HUES64 (cell line): ENCODE measurements at regions not wholly inside any gene's neighbourhood (a gene's known extent, or its start where the extent isn't known, plus 50 kb on each side); places are given as distances from the start of the nearest gene placed in this dataset.

Experiments used
- H3K27ac ChIP-seq: 2 replicates; pipeline ENCODE4 v1.7.0; 2013; ENCODE audit warnings: low read depth, low read length, inconsistent platforms
- H3K27me3 ChIP-seq: 2 replicates; pipeline ENCODE4 v1.6.1; 2013; ENCODE audit warnings: mild to moderate bottlenecking, low read length; ENCODE audit not compliant: insufficient read depth
- H3K36me3 ChIP-seq: 2 replicates; pipeline ENCODE4 v1.6.1; 2013; ENCODE audit warnings: mild to moderate bottlenecking, low read length; ENCODE audit not compliant: insufficient read depth
- H3K4me1 ChIP-seq: 2 replicates; pipeline ENCODE4 v1.6.1; 2013; ENCODE audit warnings: mild to moderate bottlenecking, low read length, moderate library complexity; ENCODE audit not compliant: insufficient read depth
- H3K4me3 ChIP-seq: 2 replicates; pipeline ENCODE4 v1.5.1; 2013; ENCODE audit warnings: mild to moderate bottlenecking, low read length, moderate library complexity
- H3K9ac ChIP-seq: 2 replicates; pipeline ENCODE4 v1.6.1; 2013; ENCODE audit warnings: mild to moderate bottlenecking, low read depth, low read length
- H3K9me3 ChIP-seq: 2 replicates; pipeline ENCODE4 v1.6.1; 2013; ENCODE audit warnings: low read depth, low read length; ENCODE audit not compliant: insufficient read depth
- WGBS: fragments of 150-250, 120-280 bp; methylation state at CpG from one replicate; pipeline ENCODE4 v1.1.7; 2013; ENCODE audit warnings: missing lambda C conversion rate; 5-methylcytosine and 5-hydroxymethylcytosine counted together

GRCh38 chr7:131879424-131879823 is 323.0 kb upstream of the PODXL start:
- Histone ChIP-seq H3K9ac (no peak overlapping the region), H3K27ac (no peak overlapping the region), H3K36me3 (no peaks in the 10 kb centered on the region), H3K4me1 (0 out of 2 replicates have a peak, but pooled peaks cover 4% of the 10 kb centered on the region), H3K4me3 (no peak overlapping the region), H3K27me3 (no peaks in the 10 kb centered on the region; the same call in 1 of the 2 replicates), H3K9me3 (no peaks in the 10 kb centered on the region)
- 91% methylated on average over 4 of the region's 4 CpGs for WGBS

- WGBS = 79% methylated on average over 2 of the region's 2 CpGs
- Histone ChIP-seq H3K9ac (no peak overlapping the region), H3K27me3 (no peaks in the 10 kb centered on the region; the same call in 1 of the 2 replicates), H3K27ac (no peak overlapping the region), H3K9me3 (no peaks in the 10 kb centered on the region), H3K4me3 (no peak overlapping the region), H3K36me3 (no peaks in the 10 kb centered on the region), H3K4me1 (0 out of 2 replicates have a peak, but pooled peaks cover 4% of the 10 kb centered on the region)
These were observed 322.3 kb upstream of the PODXL start for GRCh38 chr7:131878777-131879176.

DNA sequence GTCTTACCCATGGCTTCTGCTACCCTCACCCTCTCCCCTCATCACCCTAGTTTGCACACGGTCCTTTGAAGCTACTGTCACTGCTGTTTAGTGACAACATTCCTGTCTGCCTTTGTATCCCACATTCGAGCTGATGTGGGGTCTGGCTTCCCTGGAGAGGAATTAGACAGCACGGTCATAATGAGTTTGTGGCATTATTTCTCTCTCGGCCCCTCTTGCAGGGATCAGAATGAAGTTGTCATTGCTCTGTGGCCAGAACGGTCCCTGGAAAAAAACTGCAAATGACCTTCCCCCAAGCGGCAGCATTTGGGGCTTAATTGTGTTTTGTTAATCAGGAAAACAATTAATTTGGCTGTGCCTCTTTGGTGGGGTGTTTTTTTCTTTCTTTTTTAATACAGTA is 317.2 kb upstream of the PODXL start:
- Histone ChIP-seq H3K27ac (no peak overlapping the region), H3K27me3 (no peaks in the 10 kb centered on the region), H3K4me1 (no peaks in the 10 kb centered on the region), H3K9ac (no peak overlapping the region), H3K9me3 (no peaks in the 10 kb centered on the region), H3K36me3 (no peaks in the 10 kb centered on the region), H3K4me3 (no peak overlapping the region)
- WGBS = 81% methylated on average over 6 of the region's 6 CpGs

DNA sequence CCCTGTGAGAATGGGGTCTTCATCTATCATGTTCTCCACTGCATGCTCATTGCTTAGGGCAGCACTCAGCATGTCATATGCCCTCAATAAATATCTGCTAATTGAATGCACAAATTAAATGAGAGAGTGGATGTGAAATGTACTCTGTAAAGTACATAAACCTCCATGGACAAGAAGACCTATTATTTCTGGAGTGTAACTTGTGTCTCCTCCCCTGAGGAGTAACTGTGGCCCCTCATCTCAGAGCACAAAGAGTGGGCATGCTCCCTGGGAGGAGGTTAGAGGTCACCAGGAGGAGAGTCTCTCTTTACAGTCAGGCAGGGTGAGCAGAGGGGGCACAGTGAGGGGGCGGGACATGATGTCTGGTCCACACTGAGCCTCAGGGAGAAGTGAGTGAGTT is 313.6 kb upstream of the PODXL start:
- Histone ChIP-seq H3K36me3 (no peaks in the 10 kb centered on the region), H3K27me3 (no peaks in the 10 kb centered on the region), H3K4me3 (no peak overlapping the region), H3K4me1 (no peaks in the 10 kb centered on the region), H3K9me3 (no peaks in the 10 kb centered on the region), H3K27ac (no peak overlapping the region), H3K9ac (no peak overlapping the region)
- WGBS = 88% methylated on average over 1 of the region's 1 CpG

DNA sequence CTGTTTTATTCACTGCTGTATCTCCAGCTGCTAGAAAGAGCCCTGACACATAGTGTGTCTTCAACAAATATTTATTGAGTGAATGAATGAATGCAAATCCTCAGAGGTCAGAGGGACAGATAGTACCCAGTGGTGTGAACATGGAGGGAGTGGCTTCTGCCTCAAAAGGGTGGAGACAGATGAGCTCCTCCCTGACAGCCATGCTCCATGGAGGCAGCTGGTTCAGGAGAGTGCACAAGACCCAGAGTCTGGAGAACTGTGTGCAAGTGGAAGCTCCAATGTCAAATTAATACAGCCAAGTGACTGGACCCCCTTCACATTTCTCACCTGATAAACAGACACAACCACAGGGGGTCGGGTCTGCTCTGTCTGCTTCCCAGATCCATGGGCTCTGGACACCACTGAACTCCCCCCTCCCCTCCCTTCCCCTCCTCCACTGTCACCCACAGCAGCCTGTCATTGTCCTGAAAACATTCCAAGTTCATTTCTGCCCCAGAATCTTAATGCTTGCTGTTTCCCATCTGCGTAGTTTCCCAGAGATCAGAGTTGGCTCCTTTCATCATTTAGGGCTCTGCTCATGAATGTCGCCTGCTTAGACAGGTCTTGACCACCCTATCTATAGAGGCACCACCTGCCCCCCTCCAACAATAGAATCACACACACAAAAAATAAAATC is 312.9 kb upstream of the PODXL start:
- WGBS = 79% methylated on average over 3 of the region's 3 CpGs
- no peak overlapping the region for H3K4me3 ChIP-seq
- no peak overlapping the region for H3K9ac ChIP-seq
- no peaks in the 10 kb centered on the region for H3K9me3 ChIP-seq
- H3K4me1 ChIP-seq = no peaks in the 10 kb centered on the region
- no peaks in the 10 kb centered on the region for H3K27me3 ChIP-seq
- H3K36me3 ChIP-seq = no peaks in the 10 kb centered on the region
- H3K27ac ChIP-seq = no peak overlapping the region

GRCh38 chr7:131867461-131867860 is 311.0 kb upstream of the PODXL start:
- Histone ChIP-seq H3K4me1 (no peaks in the 10 kb centered on the region), H3K9ac (no peak overlapping the region), H3K9me3 (no peaks in the 10 kb centered on the region), H3K27ac (no peak overlapping the region), H3K36me3 (no peaks in the 10 kb centered on the region), H3K4me3 (no peak overlapping the region), H3K27me3 (no peaks in the 10 kb centered on the region)
- WGBS = 86% methylated on average over 4 of the region's 4 CpGs

- Histone ChIP-seq H3K4me1 (no peaks in the 10 kb centered on the region), H3K27ac (no peak overlapping the region), H3K9me3 (no peaks in the 10 kb centered on the region), H3K27me3 (no peaks in the 10 kb centered on the region), H3K9ac (no peak overlapping the region), H3K36me3 (no peaks in the 10 kb centered on the region), H3K4me3 (no peak overlapping the region)
- 96% methylated on average over 2 of the region's 2 CpGs for WGBS
These were observed 309.5 kb upstream of the PODXL start for GRCh38 chr7:131865911-131866310.

GRCh38 chr7:131861620-131862346 is 305.4 kb upstream of the PODXL start:
- WGBS = 86% methylated on average over 4 of the region's 4 CpGs
- H3K4me1 ChIP-seq = no peaks in the 10 kb centered on the region
- no peak overlapping the region for H3K9ac ChIP-seq
- no peaks in the 10 kb centered on the region for H3K9me3 ChIP-seq
- no peaks in the 10 kb centered on the region for H3K27me3 ChIP-seq
- no peaks in the 10 kb centered on the region for H3K36me3 ChIP-seq
- H3K4me3 ChIP-seq = no peak overlapping the region
- H3K27ac ChIP-seq = no peak overlapping the region

- Histone ChIP-seq H3K4me3 (no peak overlapping the region), H3K27me3 (no peaks in the 10 kb centered on the region), H3K4me1 (no peaks in the 10 kb centered on the region), H3K27ac (no peak overlapping the region), H3K36me3 (no peaks in the 10 kb centered on the region), H3K9ac (no peak overlapping the region), H3K9me3 (peaks cover 12% of the 10 kb centered on the region)
- WGBS = 28% methylated on average over 6 of the region's 6 CpGs
These were observed 302.9 kb upstream of the PODXL start for GRCh38 chr7:131859147-131859821.

GRCh38 chr7:131858611-131859010 is 302.2 kb upstream of the PODXL start:
- H3K27me3 ChIP-seq = no peaks in the 10 kb centered on the region
- no peak overlapping the region for H3K9ac ChIP-seq
- H3K4me1 ChIP-seq = no peaks in the 10 kb centered on the region
- peaks cover 18% of the 10 kb centered on the region for H3K9me3 ChIP-seq
- no peak overlapping the region for H3K27ac ChIP-seq
- no peak overlapping the region for H3K4me3 ChIP-seq
- H3K36me3 ChIP-seq = no peaks in the 10 kb centered on the region
- WGBS = 62% methylated on average over 2 of the region's 2 CpGs

DNA sequence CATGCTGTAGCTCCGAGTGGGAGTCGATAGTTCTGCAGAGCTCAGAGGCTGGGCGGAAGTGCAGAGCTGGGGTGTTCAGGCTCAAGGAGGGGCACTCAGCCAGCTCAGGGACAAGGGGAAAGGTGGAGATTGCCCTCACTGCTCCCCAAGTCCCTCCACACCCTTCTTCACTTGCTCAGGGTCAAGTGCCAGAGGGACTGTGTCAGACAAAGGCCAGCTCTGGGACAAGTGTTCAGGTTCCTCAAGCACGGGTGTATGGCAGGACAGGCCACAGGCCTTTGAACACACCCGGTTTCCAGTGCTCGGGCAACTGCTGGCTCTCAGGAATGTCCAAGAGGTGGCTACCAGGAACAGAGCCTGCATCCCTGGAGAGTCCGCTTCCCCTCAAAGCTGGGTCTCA is 293.0 kb upstream of the PODXL start:
- Histone ChIP-seq H3K36me3 (no peaks in the 10 kb centered on the region), H3K27me3 (no peaks in the 10 kb centered on the region), H3K9ac (no peak overlapping the region), H3K4me1 (no peaks in the 10 kb centered on the region), H3K27ac (no peak overlapping the region), H3K9me3 (peaks cover 13% of the 10 kb centered on the region), H3K4me3 (no peak overlapping the region)
- 91% methylated on average over 7 of the region's 7 CpGs for WGBS
